Transverse colon (tissue), 4 donors: ENCODE measurements at regions not wholly inside any gene's neighbourhood (a gene's known extent, or its start where the extent isn't known, plus 50 kb on each side); places are given as distances from the start of the nearest gene placed in this dataset.

ENCODE experiments used
- EP300 ChIP-seq: sonication (generic); formaldehyde crosslinking; IDR thresholded peaks from one replicate; pipeline ENCODE4 v1.6.1; 2017; ENCODE audit warnings: antibody characterized with exemption, low read depth
- POLR2A ChIP-seq: fragments of 450-650 bp; IDR thresholded peaks from one replicate; pipeline ENCODE4 v1.6.1; 2016; ENCODE audit warnings: antibody characterized with exemption, mild to moderate bottlenecking, moderate library complexity
- POLR2AphosphoS5 ChIP-seq, 3 donors: sonication (generic); formaldehyde crosslinking; IDR thresholded peaks; one replicate each; pipeline ENCODE4 v1.6.1; 2016; ENCODE audit warnings: antibody characterized with exemption in 3 of 3
- TF ChIP-seq, protein P1 (sequence below), 5 experiments: fragments of 200-600 bp in 3 of 5; fragments of 450-650 bp in 2 of 5; sonication (generic) in 3 of 5; IDR thresholded peaks; 1 replicate in 2 of 5; 2 replicates in 3 of 5; pipeline ENCODE4 v1.5.1; 2016 to 2017; ENCODE audit warnings: antibody characterized with exemption in 5 of 5, inconsistent platforms in 3 of 5, mild to moderate bottlenecking in 2 of 5, moderate library complexity in 1 of 5

DNA sequence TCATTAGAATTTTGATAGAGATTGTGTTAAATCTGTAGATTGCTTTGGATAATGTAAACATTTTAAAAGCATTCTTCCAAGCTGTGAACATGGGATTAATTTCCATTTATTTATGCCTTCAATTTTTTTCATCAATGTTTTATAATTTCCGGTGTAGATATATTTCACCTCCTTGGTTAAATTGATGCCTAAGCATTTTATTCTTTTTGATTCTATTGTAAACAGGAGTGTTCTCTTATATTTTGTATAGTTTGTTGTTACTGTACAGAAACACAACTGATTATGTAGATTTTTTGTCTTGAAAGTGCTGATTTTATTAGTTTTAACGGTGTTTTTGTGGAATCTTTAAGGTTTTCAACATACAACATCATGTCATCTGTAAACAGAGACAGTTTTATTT, 355.0 kb downstream of the EDEM1 start:
- no peak for TF ChIP-seq EP300
- TF ChIP-seq, protein P1, sequence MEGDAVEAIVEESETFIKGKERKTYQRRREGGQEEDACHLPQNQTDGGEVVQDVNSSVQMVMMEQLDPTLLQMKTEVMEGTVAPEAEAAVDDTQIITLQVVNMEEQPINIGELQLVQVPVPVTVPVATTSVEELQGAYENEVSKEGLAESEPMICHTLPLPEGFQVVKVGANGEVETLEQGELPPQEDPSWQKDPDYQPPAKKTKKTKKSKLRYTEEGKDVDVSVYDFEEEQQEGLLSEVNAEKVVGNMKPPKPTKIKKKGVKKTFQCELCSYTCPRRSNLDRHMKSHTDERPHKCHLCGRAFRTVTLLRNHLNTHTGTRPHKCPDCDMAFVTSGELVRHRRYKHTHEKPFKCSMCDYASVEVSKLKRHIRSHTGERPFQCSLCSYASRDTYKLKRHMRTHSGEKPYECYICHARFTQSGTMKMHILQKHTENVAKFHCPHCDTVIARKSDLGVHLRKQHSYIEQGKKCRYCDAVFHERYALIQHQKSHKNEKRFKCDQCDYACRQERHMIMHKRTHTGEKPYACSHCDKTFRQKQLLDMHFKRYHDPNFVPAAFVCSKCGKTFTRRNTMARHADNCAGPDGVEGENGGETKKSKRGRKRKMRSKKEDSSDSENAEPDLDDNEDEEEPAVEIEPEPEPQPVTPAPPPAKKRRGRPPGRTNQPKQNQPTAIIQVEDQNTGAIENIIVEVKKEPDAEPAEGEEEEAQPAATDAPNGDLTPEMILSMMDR (IDR thresholded peaks at IDR 0.05): no peak
- TF ChIP-seq POLR2A: no peak
- TF ChIP-seq POLR2AphosphoS5 (IDR thresholded peaks at IDR 0.05): no peak
